Progenitor cell of endocrine pancreas (in vitro differentiated cells): ENCODE measurements at regions not wholly inside any gene's neighbourhood (a gene's known extent, or its start where the extent isn't known, plus 50 kb on each side); places are given as distances from the start of the nearest gene placed in this dataset.

ENCODE experiments used
- DNase-seq: peaks from one replicate; pipeline ENCODE4 v3.0.0; 2021; ENCODE audit warnings: low spot score; ENCODE audit not compliant: unreplicated experiment
- H3K27ac Mint-ChIP-seq: 2 replicates; pipeline ENCODE4 v1.8.0; 2021; ENCODE audit warnings: mild to moderate bottlenecking, moderate library complexity, mixed read lengths
- H3K27me3 Mint-ChIP-seq: 2 replicates; pipeline ENCODE4 v1.8.0; 2021; ENCODE audit warnings: mixed read lengths
- H3K36me3 Mint-ChIP-seq: 2 replicates; pipeline ENCODE4 v1.8.0; 2022; ENCODE audit warnings: mixed read lengths; ENCODE audit not compliant: insufficient read depth
- H3K4me1 Mint-ChIP-seq: 2 replicates; pipeline ENCODE4 v1.8.0; 2021; ENCODE audit warnings: low read depth, mixed read lengths
- H3K4me3 Mint-ChIP-seq: 2 replicates; pipeline ENCODE4 v1.8.0; 2021; ENCODE audit warnings: low read depth, mild to moderate bottlenecking, moderate library complexity, mixed read lengths
- H3K9me3 Mint-ChIP-seq: 2 replicates; pipeline ENCODE4 v1.8.0; 2021; ENCODE audit warnings: low read depth, mixed read lengths
- TF ChIP-seq, protein P1 (sequence below): fragments of 200-600 bp; sonication (generic); IDR thresholded peaks from one replicate; pipeline ENCODE4 v1.5.0; 2021; ENCODE audit warnings: antibody characterized with exemption, mild to moderate bottlenecking; ENCODE audit not compliant: unreplicated experiment

GRCh38 chr16:86292171-86292775, 218.1 kb upstream of the FOXF1 start:
- TF ChIP-seq, protein P1, sequence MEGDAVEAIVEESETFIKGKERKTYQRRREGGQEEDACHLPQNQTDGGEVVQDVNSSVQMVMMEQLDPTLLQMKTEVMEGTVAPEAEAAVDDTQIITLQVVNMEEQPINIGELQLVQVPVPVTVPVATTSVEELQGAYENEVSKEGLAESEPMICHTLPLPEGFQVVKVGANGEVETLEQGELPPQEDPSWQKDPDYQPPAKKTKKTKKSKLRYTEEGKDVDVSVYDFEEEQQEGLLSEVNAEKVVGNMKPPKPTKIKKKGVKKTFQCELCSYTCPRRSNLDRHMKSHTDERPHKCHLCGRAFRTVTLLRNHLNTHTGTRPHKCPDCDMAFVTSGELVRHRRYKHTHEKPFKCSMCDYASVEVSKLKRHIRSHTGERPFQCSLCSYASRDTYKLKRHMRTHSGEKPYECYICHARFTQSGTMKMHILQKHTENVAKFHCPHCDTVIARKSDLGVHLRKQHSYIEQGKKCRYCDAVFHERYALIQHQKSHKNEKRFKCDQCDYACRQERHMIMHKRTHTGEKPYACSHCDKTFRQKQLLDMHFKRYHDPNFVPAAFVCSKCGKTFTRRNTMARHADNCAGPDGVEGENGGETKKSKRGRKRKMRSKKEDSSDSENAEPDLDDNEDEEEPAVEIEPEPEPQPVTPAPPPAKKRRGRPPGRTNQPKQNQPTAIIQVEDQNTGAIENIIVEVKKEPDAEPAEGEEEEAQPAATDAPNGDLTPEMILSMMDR, result no peak
- Mint-ChIP-seq H3K4me1 (no peaks in the 10 kb centered on the region), H3K27me3 (peaks cover 91% of the 10 kb centered on the region), H3K27ac (no peak overlapping the region), H3K36me3 (no peaks in the 10 kb centered on the region), H3K4me3 (no peak overlapping the region), H3K9me3 (no peaks in the 10 kb centered on the region)
- no peak for DNase-seq

- no peaks in the 10 kb centered on the region for H3K4me1 Mint-ChIP-seq
- TF ChIP-seq, protein P1, result no peak
- no peaks in the 10 kb centered on the region for H3K36me3 Mint-ChIP-seq
- H3K4me3 Mint-ChIP-seq, result no peak overlapping the region
- DNase-seq, result no peak
- H3K27me3 Mint-ChIP-seq, result peaks cover 91% of the 10 kb centered on the region
- no peaks in the 10 kb centered on the region for H3K9me3 Mint-ChIP-seq
- no peak overlapping the region for H3K27ac Mint-ChIP-seq
Observed at GRCh38 chr16:86292942-86293341, 217.4 kb upstream of the FOXF1 start.

DNA sequence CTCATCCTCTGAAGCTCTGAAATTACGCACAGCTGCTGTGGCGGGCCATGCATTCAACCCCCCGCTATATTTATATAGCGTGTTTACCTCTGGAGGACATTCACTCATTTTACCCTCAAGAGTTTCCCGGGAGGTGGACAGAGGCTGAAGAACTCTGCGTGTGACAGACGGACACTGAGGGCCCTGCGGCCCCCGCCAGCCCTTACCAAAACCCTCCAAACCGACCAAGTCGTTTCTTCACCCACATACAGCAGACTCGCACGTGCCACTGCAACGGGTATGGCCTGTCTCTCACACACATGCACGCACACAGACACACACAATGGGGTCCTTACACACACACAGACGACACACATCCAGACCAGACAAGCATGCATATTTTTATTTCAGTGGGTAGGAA, 216.4 kb upstream of the FOXF1 start:
- TF ChIP-seq, protein P1, result no peak
- Mint-ChIP-seq H3K4me3 (no peak overlapping the region), H3K27me3 (peaks cover 91% of the 10 kb centered on the region), H3K4me1 (peaks cover 4% of the 10 kb centered on the region), H3K27ac (no peak overlapping the region), H3K36me3 (no peaks in the 10 kb centered on the region), H3K9me3 (no peaks in the 10 kb centered on the region)
- DNase-seq, result no peak

- Mint-ChIP-seq H3K4me1 (peaks cover 4% of the 10 kb centered on the region), H3K36me3 (no peaks in the 10 kb centered on the region), H3K9me3 (no peaks in the 10 kb centered on the region), H3K4me3 (no peak overlapping the region), H3K27ac (no peak overlapping the region), H3K27me3 (peaks cover 89% of the 10 kb centered on the region)
- DNase-seq, result no peak
- TF ChIP-seq, protein P1, result no peak
Observed at GRCh38 chr16:86294535-86295196, 215.7 kb upstream of the FOXF1 start.

- H3K4me3 Mint-ChIP-seq, result no peak overlapping the region
- TF ChIP-seq, protein P1, result no peak
- no peak overlapping the region for H3K27ac Mint-ChIP-seq
- H3K27me3 Mint-ChIP-seq, result peaks cover 80% of the 10 kb centered on the region
- no peaks in the 10 kb centered on the region for H3K36me3 Mint-ChIP-seq
- H3K9me3 Mint-ChIP-seq, result no peaks in the 10 kb centered on the region
- no peak for DNase-seq
- peaks cover 11% of the 10 kb centered on the region for H3K4me1 Mint-ChIP-seq
Observed at GRCh38 chr16:86296256-86296655, 214.1 kb upstream of the FOXF1 start.
